ENCODE measurements at regions not wholly inside any gene's neighbourhood (a gene's known extent, or its start where the extent isn't known, plus 50 kb on each side); places are given as distances from the start of the nearest gene placed in this dataset.

GRCh38 chr10:111485767-111486166 is 408.9 kb downstream of the ADRA2A start:
- H3K4me3 ChIP-seq (replicated peaks; ENCODE audit: low read depth, low read length) = no peak overlapping the region
- DNase-seq (ENCODE audit: extremely low read depth, low read depth) = no peak
- TF ChIP-seq CTCF (IDR thresholded peaks at IDR 0.05; ENCODE audit: low read depth, low read length, missing control alignments) = no peak

- no peak for TF ChIP-seq CTCF (IDR thresholded peaks at IDR 0.05; ENCODE audit: low read depth, low read length, missing control alignments)
- DNase-seq (ENCODE audit: extremely low read depth, low read depth) = no peak
- H3K4me3 ChIP-seq (replicated peaks; ENCODE audit: low read depth, low read length) = no peak overlapping the region
Measured at GRCh38 chr10:111486346-111486745, 409.5 kb downstream of the ADRA2A start.

GRCh38 chr10:111488668-111489067 is 411.8 kb downstream of the ADRA2A start:
- no peak overlapping the region for H3K4me3 ChIP-seq (replicated peaks; ENCODE audit: low read depth, low read length)
- DNase-seq (ENCODE audit: extremely low read depth, low read depth) = no peak
- no peak for TF ChIP-seq CTCF (IDR thresholded peaks at IDR 0.05; ENCODE audit: low read depth, low read length, missing control alignments)

GRCh38 chr10:111491154-111491553 is 414.3 kb downstream of the ADRA2A start:
- no peak for DNase-seq (ENCODE audit: extremely low read depth, low read depth)
- no peak overlapping the region for H3K4me3 ChIP-seq (replicated peaks; ENCODE audit: low read depth, low read length)
- no peak for TF ChIP-seq CTCF (IDR thresholded peaks at IDR 0.05; ENCODE audit: low read depth, low read length, missing control alignments)

GRCh38 chr10:111493024-111493625 is 416.3 kb downstream of the ADRA2A start:
- no peak for DNase-seq (ENCODE audit: extremely low read depth, low read depth)
- TF ChIP-seq CTCF (IDR thresholded peaks at IDR 0.05; ENCODE audit: low read depth, low read length, missing control alignments) = no peak
- H3K4me3 ChIP-seq (replicated peaks; ENCODE audit: low read depth, low read length) = no peak overlapping the region

GRCh38 chr10:111498560-111498959 is 421.7 kb downstream of the ADRA2A start:
- no peak for DNase-seq (ENCODE audit: extremely low read depth, low read depth)
- no peak for TF ChIP-seq CTCF (IDR thresholded peaks at IDR 0.05; ENCODE audit: low read depth, low read length, missing control alignments)
- H3K4me3 ChIP-seq (replicated peaks; ENCODE audit: low read depth, low read length) = no peak overlapping the region

GRCh38 chr10:111504376-111504775 is 427.5 kb downstream of the ADRA2A start:
- TF ChIP-seq CTCF (IDR thresholded peaks at IDR 0.05; ENCODE audit: low read depth, low read length, missing control alignments) = no peak
- no peak overlapping the region for H3K4me3 ChIP-seq (replicated peaks; ENCODE audit: low read depth, low read length)
- no peak for DNase-seq (ENCODE audit: extremely low read depth, low read depth)
